GM12873 (cell line): ENCODE measurements at regions not wholly inside any gene's neighbourhood (a gene's known extent, or its start where the extent isn't known, plus 50 kb on each side); places are given as distances from the start of the nearest gene placed in this dataset.

Experiments
- CTCF ChIP-seq: IDR thresholded peaks from 2 replicates; pipeline ENCODE4 v1.5.1; 2012; ENCODE audit warnings: low read depth, mild to moderate bottlenecking, moderate library complexity, low read length, control low read depth; ENCODE audit not compliant: insufficient read depth; ENCODE audit errors: missing control alignments

GRCh38 chr4:180798036-180798577, 1445.1 kb upstream of the TENM3 start:
- no peak for TF ChIP-seq CTCF

GRCh38 chr4:180799798-180800197, 1443.4 kb upstream of the TENM3 start:
- no peak for TF ChIP-seq CTCF

- no peak for TF ChIP-seq CTCF
Measured at GRCh38 chr4:180805101-180805500, 1438.1 kb upstream of the TENM3 start.

- TF ChIP-seq CTCF, result no peak
Measured at GRCh38 chr4:180808862-180809261, 1434.3 kb upstream of the TENM3 start.

GRCh38 chr4:180809439-180809838, 1433.8 kb upstream of the TENM3 start:
- no peak for TF ChIP-seq CTCF

GRCh38 chr4:180810581-180810980, 1432.6 kb upstream of the TENM3 start:
- TF ChIP-seq CTCF, result no peak

GRCh38 chr4:180811556-180811955, 1431.6 kb upstream of the TENM3 start:
- no peak for TF ChIP-seq CTCF
